Endodermal cell (in vitro differentiated cells): ENCODE measurements at regions not wholly inside any gene's neighbourhood (a gene's known extent, or its start where the extent isn't known, plus 50 kb on each side); places are given as distances from the start of the nearest gene placed in this dataset.

ENCODE experiments used
- DNase-seq: peaks from one replicate; pipeline ENCODE4 v3.0.0-alpha.2; 2017
- H3K27ac ChIP-seq: 2 replicates; pipeline ENCODE4 v1.5.1; 2013; ENCODE audit warnings: mild to moderate bottlenecking, low read depth, low read length, moderate library complexity
- H3K27me3 ChIP-seq: 2 replicates; pipeline ENCODE4 v1.6.1; 2013; ENCODE audit warnings: mild to moderate bottlenecking, low read length, moderate library complexity; ENCODE audit not compliant: insufficient read depth, control insufficient read depth, poor library complexity, severe bottlenecking
- H3K36me3 ChIP-seq: 2 replicates; pipeline ENCODE4 v1.7.0; 2013; ENCODE audit warnings: mild to moderate bottlenecking, low read length, moderate library complexity; ENCODE audit not compliant: control insufficient read depth, insufficient read depth
- H3K4me1 ChIP-seq: one replicate; pipeline ENCODE4 v1.7.0; 2013; ENCODE audit warnings: low read length; ENCODE audit not compliant: control insufficient read depth, insufficient read depth
- H3K4me3 ChIP-seq: 2 replicates; pipeline ENCODE4 v1.5.1; 2013; ENCODE audit warnings: mild to moderate bottlenecking, low read length, moderate library complexity
- H3K9ac ChIP-seq: 2 replicates; pipeline ENCODE4 v1.6.1; 2013; ENCODE audit warnings: mild to moderate bottlenecking, low read length, moderate library complexity; ENCODE audit not compliant: poor library complexity, severe bottlenecking; ENCODE audit errors: extremely low read depth
- H3K9me3 ChIP-seq: 2 replicates; pipeline ENCODE4 v1.6.1; 2013; ENCODE audit warnings: mild to moderate bottlenecking, low read length, moderate library complexity; ENCODE audit not compliant: control insufficient read depth
- H3K27ac Mint-ChIP-seq: 2 replicates; pipeline ENCODE4 v1.8.0; 2020; ENCODE audit warnings: mixed read lengths
- H3K27me3 Mint-ChIP-seq: 2 replicates; pipeline ENCODE4 v1.8.0; 2021; ENCODE audit warnings: mild to moderate bottlenecking, mixed read lengths; ENCODE audit not compliant: insufficient read depth
- H3K36me3 Mint-ChIP-seq: 2 replicates; pipeline ENCODE4 v1.8.0; 2020; ENCODE audit warnings: low read depth, mixed read lengths
- H3K4me1 Mint-ChIP-seq: 2 replicates; pipeline ENCODE4 v1.8.0; 2020; ENCODE audit warnings: mixed read lengths
- H3K4me3 Mint-ChIP-seq: 2 replicates; pipeline ENCODE4 v1.8.0; 2020; ENCODE audit warnings: mild to moderate bottlenecking, moderate library complexity, mixed read lengths
- H3K9me3 Mint-ChIP-seq: 2 replicates; pipeline ENCODE4 v1.8.0; 2020; ENCODE audit warnings: mild to moderate bottlenecking, mixed read lengths
- CTCF ChIP-seq: fragments of 200-600 bp; sonication (generic); conservative IDR thresholded peaks from 2 replicates; pipeline ENCODE4 v1.5.0; 2021; ENCODE audit warnings: antibody characterized with exemption, mild to moderate bottlenecking
- WGBS, 2 experiments: methylation state at CpG; one replicate each; pipeline versions ENCODE4 v1.1.5 to v1.1.7; 2013; ENCODE audit warnings: missing lambda C conversion rate in 2 of 2, mixed read lengths in 1 of 2; ENCODE audit not compliant: insufficient coverage in 1 of 2, insufficient read length in 1 of 2; 5-methylcytosine and 5-hydroxymethylcytosine counted together

- no peak for DNase-seq
- H3K27ac Mint-ChIP-seq, result no peak overlapping the region
- peaks cover 2% of the 10 kb centered on the region for H3K27me3 Mint-ChIP-seq
- no peak overlapping the region for H3K4me3 Mint-ChIP-seq
- peaks cover 11% of the 10 kb centered on the region for H3K9me3 ChIP-seq
- H3K4me3 ChIP-seq, result no peak overlapping the region
- H3K9me3 Mint-ChIP-seq, result peaks cover 12% of the 10 kb centered on the region
- H3K36me3 ChIP-seq, result no peaks in the 10 kb centered on the region
- no peaks in the 10 kb centered on the region for H3K4me1 Mint-ChIP-seq
- WGBS, 2 experiments, result 94% methylated on average over 1 of the region's 1 CpG; no CpG with 5 or more reads in 1 of the 2 experiments
- TF ChIP-seq CTCF, result no peak
- H3K27ac ChIP-seq, result no peak overlapping the region
- no peak overlapping the region for H3K9ac ChIP-seq
- H3K27me3 ChIP-seq, result no peaks in the 10 kb centered on the region
- no peaks in the 10 kb centered on the region for H3K36me3 Mint-ChIP-seq
- no peaks in the 10 kb centered on the region for H3K4me1 ChIP-seq
Observed at GRCh38 chr7:73939528-73939927, 78.6 kb downstream of the TMEM270 start.

GRCh38 chr7:73940701-73941238 lies 79.8 kb downstream of the TMEM270 start:
- H3K9me3 Mint-ChIP-seq, result peaks cover 21% of the 10 kb centered on the region
- Histone ChIP-seq H3K36me3 (no peaks in the 10 kb centered on the region), H3K4me1 (no peaks in the 10 kb centered on the region), H3K9ac (no peak overlapping the region), H3K27me3 (no peaks in the 10 kb centered on the region), H3K9me3 (peaks cover 22% of the 10 kb centered on the region), H3K4me3 (no peak overlapping the region), H3K27ac (no peak overlapping the region)
- no peaks in the 10 kb centered on the region for H3K36me3 Mint-ChIP-seq
- H3K27me3 Mint-ChIP-seq, result no peaks in the 10 kb centered on the region
- DNase-seq, result no peak
- H3K4me1 Mint-ChIP-seq, result no peaks in the 10 kb centered on the region
- no peak overlapping the region for H3K27ac Mint-ChIP-seq
- TF ChIP-seq CTCF, result no peak
- no peak overlapping the region for H3K4me3 Mint-ChIP-seq
- WGBS, 2 experiments, result 71% methylated on average over 1 of the region's 2 CpGs; no CpG with 5 or more reads in 1 of the 2 experiments

- no peak for TF ChIP-seq CTCF
- H3K36me3 Mint-ChIP-seq, result no peaks in the 10 kb centered on the region
- peaks cover 21% of the 10 kb centered on the region for H3K9me3 Mint-ChIP-seq
- whole genome bisulfite sequencing, 2 experiments, result 92 to 95% methylated on average over 1 to 2 of the region's 2 CpGs
- Histone ChIP-seq H3K36me3 (no peaks in the 10 kb centered on the region), H3K4me3 (no peak overlapping the region), H3K27me3 (no peaks in the 10 kb centered on the region), H3K4me1 (no peaks in the 10 kb centered on the region), H3K27ac (no peak overlapping the region), H3K9ac (no peak overlapping the region), H3K9me3 (peaks cover 22% of the 10 kb centered on the region)
- no peaks in the 10 kb centered on the region for H3K27me3 Mint-ChIP-seq
- no peak for DNase-seq
- no peak overlapping the region for H3K27ac Mint-ChIP-seq
- H3K4me1 Mint-ChIP-seq, result no peaks in the 10 kb centered on the region
- no peak overlapping the region for H3K4me3 Mint-ChIP-seq
Observed at GRCh38 chr7:73941836-73942551, 81.0 kb downstream of the TMEM270 start.
